AG08395 (cell line): ENCODE measurements at regions not wholly inside any gene's neighbourhood (a gene's known extent, or its start where the extent isn't known, plus 50 kb on each side); places are given as distances from the start of the nearest gene placed in this dataset.

ENCODE experiments used
- DNase-seq: peaks from one replicate; pipeline ENCODE4 v3.0.0; 2012; ENCODE audit warnings: mixed read lengths, low spot score

DNA sequence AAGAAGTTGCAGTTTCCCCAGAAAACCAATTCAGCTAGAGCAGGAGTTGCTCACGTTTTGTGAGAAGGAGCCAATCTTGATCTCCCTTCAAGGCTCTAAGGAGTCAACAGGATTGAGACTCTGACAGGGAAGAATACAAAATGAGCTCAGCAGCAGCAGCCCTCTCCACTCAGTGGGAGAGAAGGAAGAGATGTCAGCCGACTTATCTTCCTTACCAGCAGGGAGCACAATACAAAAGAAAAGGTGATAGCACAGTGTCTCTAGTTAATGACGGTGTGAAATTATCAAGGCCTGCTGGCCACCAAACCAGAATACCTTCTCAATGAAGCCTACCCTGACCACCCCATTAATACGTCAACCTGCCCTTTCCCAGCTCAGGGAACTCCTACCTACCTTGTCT, 223.6 kb upstream of the TMPO start:
- no peak for DNase-seq

DNA sequence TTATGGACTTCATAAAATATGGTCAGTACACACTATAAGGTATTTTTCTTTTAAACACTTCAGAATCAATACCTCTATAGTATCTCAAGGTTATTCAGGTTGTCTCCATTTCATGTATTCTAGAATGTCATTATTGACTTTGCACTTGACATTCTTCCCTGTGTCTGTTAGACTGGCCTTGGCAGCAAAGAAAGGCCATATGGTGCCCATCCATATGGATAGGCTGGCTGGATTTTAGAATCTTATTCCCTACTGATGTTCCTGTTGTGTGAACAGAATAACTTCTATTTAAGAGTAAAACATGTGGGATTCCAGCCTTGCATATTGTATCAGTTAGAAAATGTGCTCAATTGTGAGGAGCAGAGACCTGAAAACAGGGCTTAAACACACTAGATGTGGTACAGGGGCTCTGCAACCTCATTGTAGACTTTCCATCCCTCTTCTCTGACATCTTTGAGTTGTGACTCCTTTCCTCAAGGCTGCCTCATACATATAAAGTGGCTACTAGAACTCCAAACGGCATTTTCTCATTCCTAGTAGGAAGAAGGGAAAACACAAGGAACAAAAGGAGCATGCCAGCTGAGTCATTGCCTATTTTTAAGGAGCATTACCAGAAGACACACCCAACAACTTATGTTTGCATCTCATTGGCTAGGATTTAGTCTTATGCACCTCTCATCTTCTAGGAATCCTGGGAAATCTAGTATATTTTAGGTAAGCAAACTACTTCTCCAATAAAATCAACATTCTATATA, 221.2 kb upstream of the TMPO start:
- DNase-seq = no peak

GRCh38 chr12:98295681-98296080, 219.7 kb upstream of the TMPO start:
- DNase-seq = no peak

GRCh38 chr12:98296462-98297079, 218.8 kb upstream of the TMPO start:
- no peak for DNase-seq

GRCh38 chr12:98297538-98297937, 217.9 kb upstream of the TMPO start:
- no peak for DNase-seq

GRCh38 chr12:98308141-98308540, 207.2 kb upstream of the TMPO start:
- no peak for DNase-seq

DNA sequence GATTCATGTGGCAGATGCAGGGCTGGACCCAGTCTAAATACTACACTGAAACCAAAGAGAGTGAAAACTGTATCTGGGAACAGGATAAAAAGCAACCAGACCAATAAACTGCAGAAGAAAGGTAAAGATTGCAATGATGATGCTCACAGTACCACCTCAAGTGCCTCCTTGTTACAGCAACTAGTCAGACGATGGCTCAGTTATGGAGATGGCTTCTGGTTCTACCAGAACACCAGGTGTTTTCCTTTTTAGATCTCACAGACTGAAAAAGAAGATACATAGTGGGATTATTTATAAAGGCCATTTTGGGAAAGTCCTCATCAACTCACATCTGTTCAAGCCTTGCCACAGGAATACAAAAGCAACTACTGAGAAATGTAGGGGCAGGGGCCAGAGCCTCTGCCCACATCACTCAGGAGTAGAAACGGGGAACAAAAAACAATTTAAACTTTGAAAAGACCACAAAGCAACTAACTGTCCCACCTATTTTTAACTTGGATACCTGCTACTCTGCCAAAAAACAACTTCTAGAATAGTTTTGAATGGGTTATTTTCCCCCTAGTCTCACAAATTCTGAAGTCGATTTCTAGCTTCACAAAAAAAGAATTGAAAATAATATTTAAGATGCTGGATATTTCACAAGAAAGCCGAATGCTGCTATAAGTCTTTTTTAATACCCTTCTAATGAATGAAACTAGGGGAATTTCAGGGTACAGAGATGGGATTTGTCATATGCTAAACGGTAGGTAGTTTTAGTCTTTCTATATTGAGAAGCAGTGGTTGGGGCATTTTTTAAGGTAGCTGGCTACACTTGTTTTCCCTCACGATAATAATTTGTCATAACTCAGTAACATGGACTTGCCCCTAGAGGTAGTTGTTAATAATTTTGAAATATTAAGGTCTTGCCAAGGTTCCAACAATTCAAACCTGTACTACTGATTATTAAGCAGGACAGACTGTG, 197.2 kb upstream of the TMPO start:
- DNase-seq = no peak

- no peak for DNase-seq
These were observed 195.5 kb upstream of the TMPO start for GRCh38 chr12:98319716-98320425.

DNA sequence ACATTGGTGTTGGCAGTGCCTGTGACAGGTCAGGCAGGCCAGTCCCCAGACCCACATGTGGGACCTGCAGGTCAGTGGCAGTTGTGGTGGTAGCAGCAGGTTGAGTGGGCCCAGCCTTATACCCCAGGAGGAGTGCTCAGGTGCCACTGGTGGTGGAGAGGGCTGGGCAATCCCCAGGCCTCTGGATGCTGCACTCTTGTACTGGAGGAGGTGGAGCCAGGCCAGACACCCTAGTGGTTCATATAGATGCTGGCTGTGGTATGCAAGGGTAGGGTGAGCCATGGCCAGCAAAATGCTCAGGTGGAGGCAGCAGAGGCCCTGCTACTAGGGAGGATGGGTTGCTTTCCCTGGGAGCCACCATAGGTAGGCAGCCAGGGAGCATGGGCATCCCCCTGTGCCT, 190.4 kb upstream of the TMPO start:
- DNase-seq = no peak

DNA sequence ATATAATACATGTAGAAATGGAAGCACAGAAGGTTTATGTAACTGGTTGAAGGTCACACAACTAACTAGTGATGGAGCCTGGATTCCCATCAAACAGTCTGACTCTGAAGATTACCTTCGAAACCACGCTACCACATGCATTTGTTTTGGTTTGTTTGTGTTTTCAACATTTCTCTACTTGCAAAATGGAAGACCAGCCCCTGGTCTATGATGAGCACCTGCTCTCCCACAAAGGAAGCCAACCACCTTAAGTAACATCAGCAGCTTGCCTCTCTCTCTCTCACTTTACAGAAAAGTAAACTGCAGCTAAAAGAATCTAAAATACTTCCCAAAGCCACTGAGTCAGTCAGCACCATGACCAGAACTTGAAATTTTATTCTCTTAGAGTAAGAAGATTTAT, 186.9 kb upstream of the TMPO start:
- no peak for DNase-seq

- DNase-seq = no peak
These were observed 185.8 kb upstream of the TMPO start for GRCh38 chr12:98329589-98329988.

DNA sequence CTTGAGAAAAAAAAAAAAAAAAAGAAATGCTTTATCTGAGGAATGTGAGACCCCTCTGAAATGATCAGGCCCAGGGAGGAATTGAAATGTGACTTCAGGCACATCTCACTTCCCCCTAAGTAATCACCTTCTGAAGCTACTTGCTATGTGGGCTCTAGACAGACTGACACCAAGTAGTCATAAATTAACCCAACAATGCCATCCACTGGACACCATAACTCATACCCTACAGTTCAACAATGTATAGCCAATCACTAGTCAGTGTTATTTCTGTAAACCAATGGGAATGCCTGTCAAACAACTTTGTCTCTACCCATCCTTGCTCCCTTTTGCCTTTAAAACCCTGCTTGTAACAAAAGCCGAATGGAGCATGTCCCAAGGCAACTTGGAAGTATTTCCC, 182.7 kb upstream of the TMPO start:
- no peak for DNase-seq

DNA sequence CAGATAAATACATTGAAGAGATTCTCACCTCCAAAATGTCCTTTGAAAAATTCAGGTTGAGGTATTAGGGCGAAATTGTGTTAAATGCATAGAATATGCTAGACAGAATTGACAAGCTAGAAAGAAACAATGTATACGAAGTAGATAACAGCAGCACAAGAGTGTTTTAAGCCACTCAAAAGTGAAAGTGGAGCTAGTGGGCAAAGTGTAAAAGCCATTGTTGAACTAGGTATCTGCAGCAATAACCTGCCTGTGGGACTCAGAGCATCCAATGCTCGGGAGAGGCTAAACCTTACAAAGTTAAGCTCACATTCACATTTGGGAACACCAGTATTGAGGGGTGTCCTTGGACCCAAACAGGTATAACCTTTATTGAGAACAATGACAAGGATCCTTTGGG, 180.6 kb upstream of the TMPO start:
- no peak for DNase-seq

- DNase-seq = no peak
These were observed 174.4 kb upstream of the TMPO start for GRCh38 chr12:98341026-98341425.

DNA sequence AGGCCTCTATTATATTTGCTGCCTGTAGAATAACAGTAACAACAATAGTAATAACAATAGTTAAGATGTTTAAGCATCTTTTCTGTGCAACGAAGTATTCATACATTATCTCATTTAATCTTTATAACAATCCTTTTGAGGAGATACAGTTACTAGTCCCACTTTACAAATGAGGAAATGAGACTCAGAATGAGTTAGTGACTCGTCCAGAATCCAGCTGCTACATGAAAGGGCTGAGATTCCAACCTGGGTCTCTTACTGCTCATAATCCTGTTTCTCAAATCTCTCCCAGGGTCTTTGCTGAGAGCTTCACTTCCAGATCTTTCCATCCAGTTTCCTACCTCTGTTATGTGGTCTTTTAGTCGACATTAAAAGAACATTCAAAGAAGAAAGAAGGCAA, 173.7 kb upstream of the TMPO start:
- DNase-seq = no peak

DNA sequence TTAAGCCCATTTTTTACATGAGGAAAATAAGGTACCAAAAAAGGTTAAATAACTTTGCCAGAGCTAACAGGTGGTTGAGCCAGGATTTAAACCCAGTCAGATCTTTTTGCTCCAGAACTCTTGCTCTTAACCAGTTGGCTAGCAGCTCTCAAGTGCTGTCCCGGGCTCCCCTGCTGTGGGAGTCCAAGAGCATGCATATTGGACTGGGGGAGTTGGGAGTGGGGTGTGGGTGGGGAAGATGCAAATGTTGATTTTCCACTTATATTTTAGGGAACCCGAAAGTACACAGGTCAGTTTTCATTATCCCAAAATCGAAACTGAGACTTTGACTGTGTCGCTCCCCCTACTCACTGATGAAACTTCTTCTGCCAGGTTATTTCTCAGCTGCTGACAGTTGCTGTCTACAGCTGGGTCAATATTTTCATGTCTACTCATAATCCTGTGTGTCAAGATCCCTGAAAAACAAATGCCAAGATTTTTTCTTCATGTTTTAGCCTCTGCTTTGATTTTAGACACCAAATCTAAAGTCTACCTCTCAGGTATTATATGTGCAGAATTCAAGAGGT, 172.3 kb upstream of the TMPO start:
- no peak for DNase-seq

- DNase-seq = no peak
These were observed 171.1 kb upstream of the TMPO start for GRCh38 chr12:98344046-98344930.

DNA sequence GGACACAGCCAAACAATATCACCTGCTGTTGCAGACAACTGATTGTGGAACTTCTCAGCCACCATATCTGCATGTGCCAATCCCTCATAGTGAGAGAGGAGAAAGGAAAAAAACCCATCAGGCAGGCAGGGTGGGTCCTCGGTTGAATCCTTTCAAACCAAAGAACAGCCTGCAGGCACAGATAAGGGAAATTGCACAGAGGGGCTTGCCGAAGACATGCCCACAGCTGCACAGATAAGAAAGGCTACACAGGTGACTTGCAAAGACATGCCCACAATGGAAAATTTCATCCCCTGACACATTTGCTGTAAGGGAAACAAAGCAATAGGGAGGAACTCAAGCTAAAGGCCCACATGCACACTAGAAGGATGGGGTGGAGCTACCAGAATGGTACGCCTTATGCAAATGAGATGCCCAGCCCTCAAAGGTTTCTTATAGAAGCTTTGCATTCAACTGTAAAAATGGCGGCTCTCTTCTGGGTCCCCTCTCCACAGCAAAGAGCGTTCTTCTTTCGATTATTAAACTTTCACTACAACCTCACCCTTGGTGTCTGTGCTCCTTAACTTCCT, 170.0 kb upstream of the TMPO start:
- DNase-seq = no peak

DNA sequence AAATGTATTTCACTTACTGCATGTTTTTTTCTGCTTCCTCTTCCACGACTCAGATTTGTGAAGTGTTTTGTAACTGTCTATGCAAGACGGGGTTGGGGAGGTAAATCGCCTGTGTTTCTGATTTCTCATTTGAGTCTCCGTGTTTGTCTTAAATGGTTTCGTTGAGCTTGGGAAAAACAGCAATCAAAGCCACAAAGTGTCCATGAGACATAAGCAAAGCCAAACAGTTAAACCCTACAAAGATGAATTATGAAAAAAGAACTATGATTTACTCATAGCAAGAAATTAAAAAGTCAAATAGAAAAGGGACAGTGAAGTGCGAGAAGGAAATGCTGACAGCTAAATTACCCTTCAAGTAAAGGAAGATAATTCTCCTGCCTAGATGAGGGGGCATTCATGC, 164.3 kb upstream of the TMPO start:
- no peak for DNase-seq

DNA sequence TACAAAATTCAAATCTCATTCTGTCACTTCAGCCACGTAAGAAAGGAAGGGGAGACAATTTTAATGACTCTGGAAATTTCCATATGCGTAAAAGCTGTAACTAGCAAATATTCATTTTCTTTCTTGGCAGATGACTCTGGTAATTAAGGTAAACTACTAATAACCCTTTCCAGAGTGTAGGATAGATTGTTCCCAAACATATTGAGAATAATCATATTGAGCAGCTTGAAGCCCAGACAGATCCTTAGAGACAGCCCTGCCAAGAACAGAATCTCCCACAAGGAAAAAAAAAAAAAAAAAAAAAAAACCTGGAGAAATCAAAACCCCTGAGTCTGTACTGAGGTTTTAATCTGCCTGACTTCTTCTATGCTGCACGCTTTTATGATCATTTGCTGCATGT, 163.6 kb upstream of the TMPO start:
- no peak for DNase-seq
